DMS 273 (cell line): ENCODE measurements at regions not wholly inside any gene's neighbourhood (a gene's known extent, or its start where the extent isn't known, plus 50 kb on each side); places are given as distances from the start of the nearest gene placed in this dataset.
A peak's percentile ranks its signal among the peaks of the same experiment; 100 is the strongest.
"Not testable (repeated sequence)": the region's sequence is repeated elsewhere in the genome, so short reads cannot be mapped to it uniquely, and the experiment has no call there.

ENCODE experiments used
- DNase-seq: peaks from one replicate; lab custom pipeline; 2025; ENCODE audit not compliant: unreplicated experiment; lab: John Stamatoyannopoulos, UW

DNA sequence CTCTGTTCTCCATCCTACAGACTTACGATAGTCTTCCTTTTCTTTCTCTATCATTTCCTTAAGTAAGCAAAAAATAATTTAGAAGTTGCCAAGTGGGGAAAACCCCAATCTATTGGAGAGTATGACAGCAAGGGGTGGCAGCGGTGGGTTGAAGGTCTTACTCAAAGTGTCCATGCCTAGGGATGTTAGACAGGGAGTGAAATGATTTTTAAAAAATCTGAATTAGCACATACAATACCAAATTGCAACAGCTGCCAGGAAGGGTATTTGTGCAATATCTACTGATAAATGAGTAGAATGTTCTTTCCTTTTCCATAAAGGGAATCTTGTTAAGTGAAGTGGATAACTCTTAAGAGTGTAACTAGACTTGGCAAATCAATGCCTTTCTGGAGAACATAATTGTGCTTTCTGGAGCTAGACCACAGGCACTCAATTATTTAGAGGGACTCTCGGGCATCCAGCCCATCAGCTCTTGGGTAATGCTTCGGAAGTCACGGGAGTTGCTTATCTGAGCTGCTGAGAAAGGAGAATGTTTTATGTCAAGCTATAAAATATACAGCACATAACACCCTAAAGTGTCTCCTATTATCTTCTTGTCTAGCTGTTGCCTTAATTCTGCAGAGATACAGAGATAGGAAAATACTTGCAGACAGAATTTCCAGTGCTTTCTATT is 151.5 kb downstream of the KCNJ2 start:
- DNase-seq: no peak

DNA sequence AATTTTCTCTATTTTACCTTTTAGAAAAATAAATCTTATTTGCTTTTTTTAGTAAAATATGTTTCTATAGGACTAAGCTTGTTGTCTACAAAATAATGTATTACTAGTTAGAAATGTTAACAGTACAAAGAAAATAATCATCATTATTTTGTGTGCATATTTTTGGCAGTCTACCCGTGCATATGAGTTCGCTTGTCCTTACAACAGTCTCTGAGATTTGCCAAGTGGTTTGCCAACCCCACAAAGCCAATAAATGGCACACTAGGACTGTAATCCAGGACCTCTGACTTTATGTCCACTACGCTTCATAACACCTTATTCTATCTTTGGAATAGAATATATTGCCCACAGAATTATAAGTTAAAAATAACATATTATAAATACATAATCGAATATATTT is 152.0 kb downstream of the KCNJ2 start:
- no peak for DNase-seq

DNA sequence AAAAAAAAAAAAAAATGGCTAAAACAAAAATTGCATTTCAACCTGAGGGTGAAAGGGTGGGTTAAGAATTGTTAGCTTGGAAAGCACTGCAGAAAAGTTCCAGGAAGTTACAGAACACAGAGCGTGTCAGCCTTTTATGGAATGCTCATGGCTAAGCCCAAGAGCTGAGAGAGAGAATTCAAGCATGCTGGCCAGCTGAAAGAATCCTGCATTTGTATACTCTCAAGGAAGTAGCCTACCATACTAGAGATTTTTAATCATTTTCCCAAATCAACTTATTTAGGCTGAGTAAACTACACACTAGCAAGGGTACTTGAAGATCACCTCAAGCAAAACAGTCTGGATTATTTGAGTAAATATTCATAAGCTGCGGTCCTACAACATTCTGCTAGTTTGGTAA is 153.9 kb downstream of the KCNJ2 start:
- no peak for DNase-seq

DNA sequence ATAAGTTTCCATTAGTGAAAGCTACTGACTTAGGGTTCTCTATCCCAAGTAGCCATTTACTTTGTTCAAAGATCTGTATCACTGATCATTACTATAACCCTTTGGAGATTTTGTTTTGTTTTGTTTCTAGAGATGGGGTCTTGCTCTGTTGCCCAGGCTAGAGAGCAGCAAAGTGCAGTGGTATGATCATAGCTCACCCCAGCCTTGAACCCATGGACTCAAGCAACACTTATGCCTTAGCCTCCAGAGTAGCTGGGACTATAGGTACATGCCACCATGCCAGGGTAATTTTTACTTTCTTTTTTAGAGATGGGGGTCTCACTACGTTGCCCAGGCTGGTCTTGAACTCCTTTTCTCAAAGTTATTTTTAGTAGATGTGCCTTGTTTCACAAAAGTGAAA is 154.7 kb downstream of the KCNJ2 start:
- no peak for DNase-seq

DNA sequence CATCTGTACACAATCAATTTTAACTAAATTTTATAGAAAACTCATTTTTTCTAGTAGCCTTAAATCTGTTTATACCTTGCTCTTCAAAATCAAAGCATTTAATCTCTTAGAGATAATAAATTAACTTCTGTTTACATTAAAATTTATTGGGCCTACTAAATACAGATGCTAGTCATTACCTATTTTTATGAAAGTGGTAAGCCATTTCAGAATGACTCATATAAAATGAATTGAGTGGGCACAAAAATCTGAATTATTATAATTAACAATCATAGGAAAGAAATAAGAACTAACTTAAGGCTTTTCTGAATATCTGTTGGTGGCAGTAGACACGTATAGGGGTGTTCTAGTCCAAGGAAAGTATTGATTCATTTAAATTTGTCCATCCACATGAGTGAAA is 157.9 kb downstream of the KCNJ2 start:
- DNase-seq: no peak

DNA sequence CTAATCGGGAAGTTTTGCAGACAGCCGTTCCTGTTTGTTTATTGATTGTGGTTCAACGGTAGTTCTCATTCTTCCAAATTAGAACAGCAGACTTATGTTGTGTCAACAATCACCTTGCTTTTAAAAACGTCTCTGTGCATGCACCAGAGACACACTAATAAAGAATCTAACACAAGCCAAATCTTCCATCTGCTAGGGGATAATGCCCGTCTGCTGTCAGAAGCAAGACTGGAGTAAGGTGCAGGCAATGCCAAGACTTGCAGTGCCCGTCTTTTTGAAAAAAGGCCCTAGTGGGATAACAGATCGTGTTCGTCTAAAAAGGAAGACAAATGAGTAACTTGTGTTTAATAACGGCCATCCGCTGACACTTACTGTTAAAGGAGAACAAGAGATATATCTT is 158.4 kb downstream of the KCNJ2 start:
- peak; percentile 88 for DNase-seq

DNA sequence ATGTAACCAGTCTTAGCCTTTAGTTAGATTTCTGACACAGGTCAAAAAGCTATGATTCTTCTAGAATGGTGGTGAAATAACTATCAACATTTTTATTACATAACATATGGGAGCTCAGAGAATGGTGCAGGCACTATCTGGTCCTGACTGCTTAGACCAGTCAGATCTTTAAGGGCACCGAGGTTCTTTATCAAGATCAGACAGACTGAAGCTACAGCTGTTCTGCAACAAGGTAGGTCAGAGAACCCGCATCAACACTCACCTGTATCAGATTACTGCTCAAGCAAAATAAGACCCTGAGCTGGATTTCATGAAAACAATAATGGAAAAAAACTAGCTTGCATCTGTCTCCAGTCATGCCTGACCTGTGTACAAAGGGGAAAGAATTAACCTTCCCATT is 160.4 kb downstream of the KCNJ2 start:
- peak; percentile 12 for DNase-seq

DNA sequence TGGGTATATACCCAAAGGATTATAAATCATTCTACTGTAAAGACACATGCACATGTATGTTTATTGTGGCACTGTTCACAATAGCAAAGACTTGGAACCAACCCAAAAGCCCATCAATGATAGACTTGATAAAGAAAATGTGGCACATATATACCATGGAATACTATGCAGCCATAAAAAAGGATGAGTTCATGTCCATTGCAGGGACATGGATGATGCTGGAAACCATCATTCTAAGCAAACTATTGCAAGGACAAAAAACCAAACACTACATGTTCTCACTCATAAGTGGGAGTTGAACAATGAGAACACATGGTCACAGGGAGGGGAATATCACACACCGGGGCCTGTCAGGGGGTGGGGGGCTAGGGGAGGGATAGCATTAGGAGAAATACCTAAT is 161.7 kb downstream of the KCNJ2 start:
- not testable (repeated sequence) for DNase-seq

DNA sequence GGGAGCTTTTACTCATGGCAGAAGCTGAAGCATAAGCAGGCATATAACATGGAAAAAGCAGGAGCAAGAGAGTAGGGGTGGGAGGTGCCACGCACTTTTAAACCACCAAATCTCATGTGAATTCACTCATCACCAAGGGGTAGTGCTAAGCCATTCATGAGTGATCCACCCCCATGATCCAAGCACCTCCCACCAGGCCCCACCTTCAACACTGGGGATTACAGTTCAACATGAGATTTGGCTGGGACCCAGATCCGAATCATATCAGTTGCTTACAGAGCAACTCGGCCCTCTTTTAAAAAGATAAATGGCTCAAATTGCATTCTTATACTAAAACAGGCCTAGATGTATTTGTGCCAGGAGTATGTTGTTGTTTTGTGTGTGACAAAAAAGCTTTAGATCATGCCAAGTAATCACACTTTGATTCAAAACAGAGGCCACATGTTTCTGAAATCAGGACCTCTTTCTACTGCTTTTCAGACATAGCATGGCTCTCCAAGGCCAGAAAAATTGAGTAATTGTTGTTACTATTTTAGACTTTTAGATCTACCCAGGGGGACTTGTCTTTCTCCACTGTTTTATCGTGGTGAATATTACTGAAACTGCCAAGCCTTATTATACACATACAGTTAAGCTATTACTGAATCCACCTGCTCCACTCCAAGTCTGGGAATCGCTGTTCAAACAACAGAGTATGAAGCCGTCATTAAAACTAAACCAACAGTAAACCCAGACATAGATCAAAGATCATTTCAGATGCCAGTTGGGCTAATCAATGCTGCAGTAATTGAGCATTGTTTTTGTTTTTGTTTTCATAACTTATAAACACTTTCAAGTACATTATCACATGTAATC is 163.3 kb downstream of the KCNJ2 start:
- no peak for DNase-seq

DNA sequence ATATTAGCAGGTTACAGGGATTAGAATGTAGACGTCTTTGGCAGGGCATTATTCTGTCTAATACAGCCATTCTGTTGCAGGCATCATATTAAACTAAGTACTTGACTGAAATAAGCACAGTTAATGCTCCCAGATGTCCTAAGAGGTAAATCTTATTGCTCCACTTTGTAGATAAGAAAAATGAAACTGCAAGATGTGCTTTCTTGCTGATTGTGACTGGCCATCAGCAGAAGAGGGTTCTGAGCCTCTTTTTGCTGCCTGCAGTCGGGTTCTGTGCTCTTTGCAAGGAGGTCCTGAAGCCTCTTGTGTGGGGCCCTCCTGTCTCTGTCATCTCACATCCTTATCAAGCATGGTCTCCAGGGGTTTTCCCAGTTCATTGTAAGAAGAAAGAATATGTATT is 167.1 kb downstream of the KCNJ2 start:
- DNase-seq: no peak

DNA sequence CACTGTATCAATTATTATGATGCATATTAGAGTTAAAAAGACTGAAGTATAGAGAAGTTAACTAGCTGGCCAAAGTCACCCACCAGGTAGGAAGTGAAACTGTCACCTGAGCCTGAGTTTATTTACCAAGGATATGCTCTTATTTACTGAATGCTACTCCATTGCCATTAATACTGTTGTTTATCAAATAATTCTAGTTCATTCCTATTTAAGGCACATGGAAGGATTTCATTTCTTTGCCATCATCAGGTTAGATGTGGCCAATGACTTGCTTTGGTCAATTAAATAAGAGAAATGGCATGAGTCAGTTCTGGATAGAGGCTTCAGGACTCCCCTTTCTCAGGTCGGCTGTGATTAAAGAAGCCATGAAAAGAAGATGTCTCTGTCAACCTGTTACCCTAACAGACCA is 169.6 kb downstream of the KCNJ2 start:
- DNase-seq: no peak

DNA sequence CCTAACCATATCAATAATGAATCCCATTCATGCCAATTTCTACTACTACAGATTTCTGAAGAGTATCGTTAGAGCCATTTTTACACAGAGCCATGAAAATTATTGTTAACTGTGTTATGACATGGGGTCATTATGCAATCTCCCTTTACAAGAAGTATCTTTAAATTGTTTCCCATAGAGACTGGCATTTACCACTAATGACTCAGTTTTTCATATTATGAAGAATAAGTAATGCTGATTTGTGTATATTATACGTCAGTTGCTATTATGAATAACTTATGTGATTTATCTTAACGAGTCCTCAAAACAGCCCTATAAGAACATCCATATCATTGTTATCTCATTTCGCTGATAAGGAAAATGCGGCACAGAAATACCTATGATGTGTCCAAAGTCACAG is 173.8 kb downstream of the KCNJ2 start:
- no peak for DNase-seq

DNA sequence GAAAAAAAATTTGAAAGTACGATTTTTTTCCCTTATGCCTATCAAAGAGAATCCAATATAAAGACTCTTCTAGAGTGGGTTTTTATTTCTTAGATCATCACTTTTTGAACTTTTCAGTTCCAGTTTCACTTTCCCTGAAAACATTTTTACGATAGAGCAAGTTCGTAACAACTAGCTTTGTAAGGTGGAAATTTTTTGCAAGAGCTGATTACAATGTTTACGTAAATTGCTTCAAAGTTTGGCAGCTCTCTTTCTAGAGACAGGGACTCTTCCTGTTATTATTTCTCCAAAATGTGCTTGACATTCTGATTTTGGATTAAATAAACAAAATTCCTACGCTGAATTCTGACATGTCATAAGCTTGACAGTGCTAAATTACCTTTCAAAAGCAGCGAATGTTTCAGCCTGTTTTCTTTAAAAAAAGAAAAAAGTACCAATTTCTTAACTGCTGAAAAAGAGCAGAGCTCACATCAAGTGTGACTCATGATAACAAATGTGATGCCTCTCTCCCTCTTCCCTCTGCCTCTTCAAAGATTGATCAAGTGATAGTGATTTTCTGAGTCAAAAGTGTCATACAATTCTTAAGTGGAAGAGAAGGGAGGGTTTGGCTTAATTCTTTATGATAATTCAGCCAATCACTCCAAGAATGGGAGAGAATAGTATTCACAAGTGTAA is 175.2 kb downstream of the KCNJ2 start:
- DNase-seq: no peak

DNA sequence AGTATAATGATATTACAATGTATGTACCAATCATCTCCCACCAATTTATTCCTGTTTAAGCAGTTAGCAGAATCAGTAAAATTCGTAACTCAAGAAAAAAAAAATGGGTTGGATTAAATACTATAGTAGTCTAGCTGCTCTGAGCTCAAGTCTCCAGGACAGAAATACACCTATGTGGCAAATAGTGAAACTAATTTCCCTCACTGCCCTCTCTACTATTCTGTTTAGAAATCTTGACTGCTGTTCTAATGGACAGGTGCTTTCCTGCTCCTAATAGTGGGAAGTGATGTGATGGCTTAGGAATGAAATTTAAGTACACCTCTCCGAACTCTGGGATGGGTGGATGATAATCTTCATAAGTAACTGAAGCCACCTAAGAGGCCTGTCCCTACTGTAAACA is 175.7 kb downstream of the KCNJ2 start:
- DNase-seq: no peak

DNA sequence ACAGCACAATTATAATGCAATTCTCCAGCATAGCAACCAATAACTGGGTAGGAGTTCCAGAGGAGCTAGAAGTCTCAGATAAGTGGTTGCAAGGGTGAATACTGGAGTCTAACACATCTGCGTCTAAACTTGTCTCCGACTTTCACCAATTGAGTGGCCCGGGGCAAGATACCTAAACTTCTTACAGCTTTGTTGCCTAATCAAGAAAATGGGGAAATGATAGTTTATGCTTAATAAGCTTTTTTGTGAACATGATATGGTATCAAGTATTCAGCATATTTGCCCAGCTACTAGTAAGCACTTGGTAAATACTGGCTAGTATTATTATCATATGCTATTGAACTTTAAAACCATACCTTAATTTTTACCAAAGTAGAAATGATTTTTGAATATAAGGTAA is 183.5 kb downstream of the KCNJ2 start:
- DNase-seq: no peak

DNA sequence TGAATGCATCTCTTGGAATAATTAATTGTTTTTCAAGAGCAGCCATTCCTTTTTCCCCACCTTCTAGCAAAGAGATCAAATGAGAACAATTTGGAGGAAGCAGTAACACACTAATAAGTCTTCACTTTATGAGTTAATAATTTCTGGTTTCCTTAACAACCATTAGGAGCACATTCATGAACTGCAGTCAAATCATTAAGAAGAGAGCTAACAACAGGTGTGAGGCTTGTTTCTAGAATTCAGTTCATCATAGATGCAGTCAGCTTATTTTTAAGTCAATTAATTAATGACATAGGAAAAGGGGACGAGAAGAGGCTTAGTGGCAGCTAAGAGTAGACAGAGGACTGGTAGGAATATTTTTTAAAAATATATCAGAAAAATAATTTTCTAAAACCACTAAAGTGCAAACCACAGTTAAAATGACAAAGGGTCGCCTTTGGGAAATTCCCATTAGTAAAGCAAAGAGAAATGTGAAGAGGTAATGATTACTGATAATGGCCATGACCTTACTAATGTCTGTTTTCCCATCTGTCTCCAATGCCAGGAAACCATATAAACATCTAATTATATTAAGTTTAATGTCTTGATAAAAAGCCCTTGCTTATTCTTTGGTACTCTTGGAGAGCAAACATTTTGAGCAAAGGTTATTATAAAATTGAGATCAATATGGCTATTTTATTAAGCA is 184.2 kb downstream of the KCNJ2 start:
- DNase-seq: no peak

DNA sequence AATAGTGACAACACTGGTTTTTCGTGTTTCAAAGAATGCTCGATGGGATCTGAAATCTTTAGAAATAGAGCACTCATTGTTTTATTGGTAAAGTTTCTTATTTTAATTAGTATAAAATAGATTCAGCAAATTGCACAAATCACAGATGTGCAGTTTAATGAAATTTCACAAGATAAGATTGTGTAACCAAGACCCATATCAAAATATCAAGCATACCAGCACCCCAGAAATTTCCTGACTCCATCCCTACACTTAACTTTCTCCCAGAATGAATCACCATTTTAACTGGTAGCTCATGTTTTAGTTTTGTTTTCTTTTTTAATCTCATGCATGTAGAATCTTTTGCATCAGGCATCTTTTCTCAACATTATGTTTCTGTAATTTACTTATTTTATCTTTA is 185.9 kb downstream of the KCNJ2 start:
- no peak for DNase-seq

DNA sequence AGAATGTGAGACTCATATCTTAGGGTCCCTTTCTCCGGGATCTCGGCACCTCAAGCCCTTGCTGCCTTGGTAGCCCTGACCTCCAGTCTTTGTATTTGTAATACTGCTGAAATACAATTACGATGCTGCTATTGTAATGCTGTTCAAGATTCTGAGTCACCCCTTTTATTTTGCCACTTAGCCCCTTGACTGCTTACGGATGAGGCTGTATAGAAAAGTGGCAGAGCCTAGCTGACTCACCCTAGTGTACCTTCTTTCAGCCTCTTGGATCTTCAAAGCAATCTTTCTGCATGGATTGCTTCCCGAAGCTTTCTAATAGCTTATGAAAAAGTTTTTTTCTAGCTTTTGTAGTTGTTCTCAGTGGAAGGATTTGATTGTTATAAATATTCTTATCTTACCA is 187.9 kb downstream of the KCNJ2 start:
- DNase-seq: no peak

DNA sequence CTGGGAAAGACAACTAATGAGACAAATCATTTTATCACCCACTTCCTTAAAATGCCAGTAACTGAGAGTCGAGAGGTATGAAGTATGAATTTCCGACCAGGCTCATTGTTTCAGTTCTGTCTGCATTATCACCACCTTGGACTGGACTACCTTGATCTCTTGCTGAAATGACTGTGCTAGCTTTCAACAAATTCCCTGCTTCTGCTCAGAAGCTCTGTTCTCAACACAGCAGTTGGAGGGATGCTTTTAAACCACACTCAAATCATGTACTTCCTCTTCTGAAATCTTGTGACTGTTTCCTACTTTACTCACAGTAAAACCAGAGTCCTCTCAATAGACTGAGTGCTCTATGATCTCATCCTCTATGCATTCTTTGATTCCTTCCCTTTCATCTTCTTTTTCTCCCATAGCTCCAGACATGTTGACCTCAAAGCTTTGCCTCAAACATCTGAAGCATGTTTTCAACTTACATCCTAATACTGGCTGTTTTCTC is 195.8 kb downstream of the KCNJ2 start:
- DNase-seq: no peak

DNA sequence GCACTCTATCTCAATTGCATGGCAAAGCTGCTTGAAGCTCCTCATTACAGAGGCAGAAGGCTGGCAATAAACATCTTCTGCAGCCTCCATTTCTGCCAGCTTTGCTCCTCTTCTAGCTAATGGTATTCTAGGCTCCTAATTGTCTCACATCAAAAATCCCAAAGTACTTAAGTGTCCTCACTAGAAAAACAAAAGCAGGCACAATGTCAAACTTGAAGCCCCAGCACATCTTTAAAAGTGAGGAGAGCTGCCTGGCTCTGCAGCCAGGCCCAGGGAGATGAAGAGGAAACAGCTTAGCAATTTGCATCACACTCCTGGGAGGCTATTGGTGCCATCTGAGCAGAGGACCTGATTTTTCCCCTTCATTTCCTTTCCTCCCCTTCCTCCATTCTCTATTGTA is 197.1 kb downstream of the KCNJ2 start:
- no peak for DNase-seq

DNA sequence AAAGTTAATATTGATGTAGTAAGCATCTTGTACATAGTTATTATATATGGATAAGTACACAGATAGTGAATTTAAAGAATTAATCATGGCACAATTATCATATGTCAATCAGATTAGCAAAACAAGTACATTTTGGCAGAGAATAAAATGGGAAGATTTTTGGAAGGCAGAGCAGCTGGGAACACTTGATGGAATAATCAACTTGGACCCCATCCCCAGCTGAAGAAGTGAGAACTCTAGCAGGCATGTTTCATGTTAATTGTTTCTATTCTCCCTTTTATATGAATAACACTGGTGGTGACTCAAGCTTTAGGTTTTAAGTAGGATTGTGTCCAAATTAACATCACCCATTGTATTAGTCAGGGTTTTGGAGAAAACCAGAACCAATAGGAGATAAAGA is 198.7 kb downstream of the KCNJ2 start:
- no peak for DNase-seq
